ENCODE measurements at regions not wholly inside any gene's neighbourhood (a gene's known extent, or its start where the extent isn't known, plus 50 kb on each side); places are given as distances from the start of the nearest gene placed in this dataset.

- TF ChIP-seq CTCF (IDR thresholded peaks at IDR 0.05; ENCODE audit: poor library complexity) (no peak), EZH2 (IDR thresholded peaks at IDR 0.05; ENCODE audit: borderline replicate concordance) (no peak), EZH2phosphoT487 (IDR thresholded peaks at IDR 0.05; ENCODE audit: low read depth, severe bottlenecking, unreplicated experiment) (no peak)
- H2AFZ ChIP-seq = no peak overlapping the region
- H3K27me3 ChIP-seq = no peaks in the 10 kb centered on the region
- no peak for DNase-seq (ENCODE audit: low spot score)
- H3K27ac ChIP-seq = no peak overlapping the region
- H4K20me1 ChIP-seq (ENCODE audit: insufficient read depth, poor library complexity, severe bottlenecking) = no peaks in the 10 kb centered on the region
- H3K4me3 ChIP-seq = no peak overlapping the region
- no peaks in the 10 kb centered on the region for H3K9me2 ChIP-seq (replicated peaks; ENCODE audit: insufficient read depth)
- no peaks in the 10 kb centered on the region for H3K79me2 ChIP-seq
- no peaks in the 10 kb centered on the region for H3K36me3 ChIP-seq (replicated peaks; ENCODE audit: insufficient read depth, low read depth)
- H3K4me1 ChIP-seq (ENCODE audit: insufficient read depth) = peaks cover 3% of the 10 kb centered on the region
- H3K9me3 ChIP-seq (ENCODE audit: low read depth) = no peaks in the 10 kb centered on the region
- WGBS (ENCODE audit: low lambda C conversion rate, missing lambda C conversion rate) = 73% methylated on average over 7 of the region's 7 CpGs
- no peak overlapping the region for H3K4me2 ChIP-seq
Observed at GRCh38 chr2:45331410-45331786, 279.7 kb downstream of the SRBD1 start.

- no peak overlapping the region for H2AFZ ChIP-seq
- H3K9me3 ChIP-seq (ENCODE audit: low read depth) = no peaks in the 10 kb centered on the region
- TF ChIP-seq EZH2phosphoT487 (IDR thresholded peaks at IDR 0.05; ENCODE audit: low read depth, severe bottlenecking, unreplicated experiment) (no peak), CTCF (IDR thresholded peaks at IDR 0.05; ENCODE audit: poor library complexity) (no peak), EZH2 (IDR thresholded peaks at IDR 0.05; ENCODE audit: borderline replicate concordance) (no peak)
- H3K4me1 ChIP-seq (ENCODE audit: insufficient read depth) = peaks cover 3% of the 10 kb centered on the region
- no peak overlapping the region for H3K4me3 ChIP-seq
- no peak for DNase-seq (ENCODE audit: low spot score)
- H3K27ac ChIP-seq = no peak overlapping the region
- WGBS (ENCODE audit: low lambda C conversion rate, missing lambda C conversion rate) = 63% methylated on average over 8 of the region's 8 CpGs
- no peaks in the 10 kb centered on the region for H3K9me2 ChIP-seq (replicated peaks; ENCODE audit: insufficient read depth)
- no peaks in the 10 kb centered on the region for H4K20me1 ChIP-seq (ENCODE audit: insufficient read depth, poor library complexity, severe bottlenecking)
- H3K27me3 ChIP-seq = no peaks in the 10 kb centered on the region
- H3K4me2 ChIP-seq = no peak overlapping the region
- H3K36me3 ChIP-seq (replicated peaks; ENCODE audit: insufficient read depth, low read depth) = no peaks in the 10 kb centered on the region
- no peaks in the 10 kb centered on the region for H3K79me2 ChIP-seq
Observed at GRCh38 chr2:45330637-45331409, 280.2 kb downstream of the SRBD1 start.

- TF ChIP-seq EZH2phosphoT487 (IDR thresholded peaks at IDR 0.05; ENCODE audit: low read depth, severe bottlenecking, unreplicated experiment) = no peak
- TF ChIP-seq EZH2 (IDR thresholded peaks at IDR 0.05; ENCODE audit: borderline replicate concordance) = no peak
- TF ChIP-seq CTCF (IDR thresholded peaks at IDR 0.05; ENCODE audit: poor library complexity) = no peak
- Histone ChIP-seq H4K20me1 (ENCODE audit: insufficient read depth, poor library complexity, severe bottlenecking) (no peaks in the 10 kb centered on the region), H3K4me1 (ENCODE audit: insufficient read depth) (peaks cover 3% of the 10 kb centered on the region), H3K79me2 (no peaks in the 10 kb centered on the region), H3K36me3 (replicated peaks; ENCODE audit: insufficient read depth, low read depth) (no peaks in the 10 kb centered on the region), H3K27me3 (no peaks in the 10 kb centered on the region), H3K4me3 (no peak overlapping the region), H3K9me3 (ENCODE audit: low read depth) (no peaks in the 10 kb centered on the region), H3K27ac (no peak overlapping the region), H3K4me2 (no peak overlapping the region), H3K9me2 (replicated peaks; ENCODE audit: insufficient read depth) (no peaks in the 10 kb centered on the region), H2AFZ (no peak overlapping the region)
- DNase-seq (ENCODE audit: low spot score) = no peak
- WGBS (ENCODE audit: low lambda C conversion rate, missing lambda C conversion rate) = 78% methylated on average over 5 of the region's 5 CpGs
Observed at GRCh38 chr2:45330108-45330507, 281.0 kb downstream of the SRBD1 start.
